ENCODE measurements at regions not wholly inside any gene's neighbourhood (a gene's known extent, or its start where the extent isn't known, plus 50 kb on each side); places are given as distances from the start of the nearest gene placed in this dataset.

GRCh38 chr4:36509845-36510244, 228.4 kb downstream of the DTHD1 start:
- DNase-seq (ENCODE audit: low read depth, low spot score) (no peak), FAIRE-seq (no peak)
- Histone ChIP-seq H3K4me2 (ENCODE audit: insufficient read depth, low read length) (no peak overlapping the region), H4K20me1 (replicated peaks; ENCODE audit: control insufficient read depth, extremely low read depth, insufficient read depth, low read length) (no peaks in the 10 kb centered on the region), H3K4me1 (ENCODE audit: control insufficient read depth, extremely low read depth, insufficient read depth, low read length) (no peaks in the 10 kb centered on the region), H2AFZ (ENCODE audit: low read depth, low read length) (no peak overlapping the region), H3K9ac (replicated peaks; ENCODE audit: extremely low read depth, insufficient read depth, low read length) (no peak overlapping the region), H3K27me3 (ENCODE audit: control insufficient read depth in 2 of 2, insufficient read depth in 2 of 2, low read length in 2 of 2) (no peaks in the 10 kb centered on the region), H3K4me3 (replicated peaks in 1 of 3; ENCODE audit: insufficient read depth in 1 of 3, low read depth in 1 of 3, low read length in 3 of 3) (no peak overlapping the region), H3K36me3 (ENCODE audit: control insufficient read depth in 2 of 2, extremely low read depth in 1 of 2, insufficient read depth in 2 of 2, low read length in 2 of 2) (no peaks in the 10 kb centered on the region), H3K9me1 (replicated peaks; ENCODE audit: control insufficient read depth, extremely low read depth, insufficient read depth, low read length) (no peaks in the 10 kb centered on the region), H3K9me3 (replicated peaks; ENCODE audit: control insufficient read depth, insufficient read depth, low read length) (no peaks in the 10 kb centered on the region), H3K79me2 (ENCODE audit: control insufficient read depth, insufficient read depth, low read length) (no peaks in the 10 kb centered on the region), H3K27ac (ENCODE audit: insufficient read depth, low read depth, low read length) (no peak overlapping the region)
- dilution Hi-C loops (cut with MboI; ENCODE audit: extremely low pct_ligation_motif_present, low sequenced_read_pairs) (no loop called here), intact Hi-C loops (cut with micrococcal nuclease) (no loop called here)
- no peak for TF ChIP-seq GATA2 (IDR thresholded peaks at IDR 0.05; ENCODE audit: insufficient read depth, insufficient read length, low read depth, low read length)
- TF ChIP-seq FOS (IDR thresholded peaks at IDR 0.05; ENCODE audit: borderline replicate concordance, insufficient read depth, low read length), result no peak
- no peak for TF ChIP-seq MAX (IDR thresholded peaks at IDR 0.05; ENCODE audit: insufficient read depth, insufficient read length)
- TF ChIP-seq EZH2 (IDR thresholded peaks at IDR 0.05; ENCODE audit: borderline replicate concordance, low read depth, low read length, severe bottlenecking), result no peak
- no peak for TF ChIP-seq MYC (IDR thresholded peaks at IDR 0.05; ENCODE audit: low read depth, low read length)
- TF ChIP-seq JUN (IDR thresholded peaks at IDR 0.05; ENCODE audit: borderline replicate concordance, insufficient read depth, insufficient read length, low read depth), result no peak
- no peak for TF ChIP-seq POLR2AphosphoS5 (IDR thresholded peaks at IDR 0.05; ENCODE audit: insufficient read depth, low read depth, low read length)
- TF ChIP-seq POLR2A (IDR thresholded peaks at IDR 0.05; ENCODE audit: low read depth, low read length), result no peak
- no peak for TF ChIP-seq CTCF (IDR thresholded peaks at IDR 0.05; ENCODE audit: extremely low read depth in 1 of 2, insufficient read depth in 1 of 2, low read depth in 1 of 2, low read length in 2 of 2)
- POLR2A ChIA-PET, result no interaction called here
- CTCF ChIA-PET, result no interaction called here
- no TSS peak for BruUV-seq (replicated peaks)
